Prostate gland (tissue), 2 donors: ENCODE measurements at regions not wholly inside any gene's neighbourhood (a gene's known extent, or its start where the extent isn't known, plus 50 kb on each side); places are given as distances from the start of the nearest gene placed in this dataset.

Experiments used
- CTCF ChIP-seq, 4 experiments: fragments of 200-600 bp in 2 of 4; fragments of 450-650 bp in 2 of 4; sonication (generic) in 2 of 4; IDR thresholded peaks; 1 replicate in 3 of 4; 2 replicates in 1 of 4; pipeline ENCODE4 v1.5.1; 2016 to 2019; ENCODE audit warnings: antibody characterized with exemption in 4 of 4, mild to moderate bottlenecking in 2 of 4, moderate library complexity in 2 of 4
- POLR2A ChIP-seq: fragments of 450-650 bp; IDR thresholded peaks from one replicate; pipeline ENCODE4 v1.6.1; 2016; ENCODE audit warnings: antibody characterized with exemption, mild to moderate bottlenecking

- TF ChIP-seq CTCF (IDR thresholded peaks at IDR 0.05): no peak
- TF ChIP-seq POLR2A: no peak
Observed at GRCh38 chr5:101991486-101991885, 304.6 kb downstream of the SLCO4C1 start.
